Calu3 (cell line): ENCODE measurements at regions not wholly inside any gene's neighbourhood (a gene's known extent, or its start where the extent isn't known, plus 50 kb on each side); places are given as distances from the start of the nearest gene placed in this dataset.

Source experiments
- BruUV-seq: library from RNA; stranded (reverse); fragments of 400-500 nt; replicated peaks from 2 replicates; lab custom pipeline; 2021; lab: Mats Ljungman, UMichigan
- CTCF ChIA-PET: fragments of 300-600 bp; sonication (Branson Sonifier 250); formaldehyde crosslinking; loops from one replicate; lab custom pipeline; 2022; ENCODE audit warnings: antibody characterized with exemption; lab: Charles Lee
- DNase-seq: peaks from one replicate; pipeline ENCODE4 v3.0.0; 2022
- H3K27ac Mint-ChIP-seq: one replicate; pipeline ENCODE4 v1.8.0; 2022; ENCODE audit warnings: mixed read lengths; ENCODE audit not compliant: unreplicated experiment
- H3K27me3 Mint-ChIP-seq: one replicate; pipeline ENCODE4 v1.8.0; 2022; ENCODE audit warnings: mixed read lengths; ENCODE audit not compliant: unreplicated experiment
- H3K36me3 Mint-ChIP-seq: one replicate; pipeline ENCODE4 v1.8.0; 2022; ENCODE audit warnings: mild to moderate bottlenecking, moderate library complexity, mixed read lengths; ENCODE audit not compliant: insufficient read depth, unreplicated experiment
- H3K4me1 Mint-ChIP-seq: one replicate; pipeline ENCODE4 v1.8.0; 2022; ENCODE audit warnings: mild to moderate bottlenecking, low read depth, mixed read lengths; ENCODE audit not compliant: unreplicated experiment
- H3K4me3 Mint-ChIP-seq: one replicate; pipeline ENCODE4 v1.8.0; 2022; ENCODE audit warnings: mild to moderate bottlenecking, low read depth, moderate library complexity, mixed read lengths; ENCODE audit not compliant: unreplicated experiment
- H3K9me3 Mint-ChIP-seq: one replicate; pipeline ENCODE4 v1.8.0; 2022; ENCODE audit warnings: low read depth, mixed read lengths; ENCODE audit not compliant: unreplicated experiment
- CTCF ChIP-seq: fragments of 200-600 bp; IDR thresholded peaks from one replicate; pipeline ENCODE4 v1.8.0; 2022; ENCODE audit warnings: antibody characterized with exemption; ENCODE audit not compliant: unreplicated experiment
- intact Hi-C: fragments of 100-400 bp; cut with micrococcal nuclease; formaldehyde crosslinking; loops from one replicate; pipeline ENCODE4 v1.10.0; 2022; ENCODE audit not compliant: unreplicated experiment

- CTCF ChIA-PET: no interaction called here
- no peaks in the 10 kb centered on the region for H3K36me3 Mint-ChIP-seq
- BruUV-seq: no TSS peak
- H3K4me1 Mint-ChIP-seq: peaks cover 6% of the 10 kb centered on the region
- no peak for TF ChIP-seq CTCF
- no peak for DNase-seq
- H3K27ac Mint-ChIP-seq: no peak overlapping the region
- no peaks in the 10 kb centered on the region for H3K9me3 Mint-ChIP-seq
- intact Hi-C loops: no loop called here
- H3K4me3 Mint-ChIP-seq: no peak overlapping the region
- H3K27me3 Mint-ChIP-seq: no peaks in the 10 kb centered on the region
Observed at GRCh38 chr13:90750021-90750420, 597.5 kb upstream of the MIR17HG start.

- Mint-ChIP-seq H3K4me3 (no peak overlapping the region), H3K27ac (no peak overlapping the region), H3K27me3 (no peaks in the 10 kb centered on the region), H3K9me3 (no peaks in the 10 kb centered on the region), H3K4me1 (peaks cover 6% of the 10 kb centered on the region), H3K36me3 (no peaks in the 10 kb centered on the region)
- DNase-seq: no peak
- no peak for TF ChIP-seq CTCF
- BruUV-seq: no TSS peak
- CTCF ChIA-PET: no interaction called here
- intact Hi-C loops: no loop called here
Observed at GRCh38 chr13:90751026-90751425, 596.5 kb upstream of the MIR17HG start.

GRCh38 chr13:90752070-90752469 is 595.4 kb upstream of the MIR17HG start:
- no peak overlapping the region for H3K27ac Mint-ChIP-seq
- H3K9me3 Mint-ChIP-seq: no peaks in the 10 kb centered on the region
- BruUV-seq: no TSS peak
- no peak overlapping the region for H3K4me3 Mint-ChIP-seq
- CTCF ChIA-PET: no interaction called here
- no peaks in the 10 kb centered on the region for H3K36me3 Mint-ChIP-seq
- no peak for TF ChIP-seq CTCF
- peaks cover 6% of the 10 kb centered on the region for H3K4me1 Mint-ChIP-seq
- DNase-seq: no peak
- intact Hi-C loops: no loop called here
- H3K27me3 Mint-ChIP-seq: no peaks in the 10 kb centered on the region

- TF ChIP-seq CTCF: no peak
- intact Hi-C loops: no loop called here
- H3K36me3 Mint-ChIP-seq: no peaks in the 10 kb centered on the region
- DNase-seq: no peak
- CTCF ChIA-PET: no interaction called here
- H3K9me3 Mint-ChIP-seq: no peaks in the 10 kb centered on the region
- no TSS peak for BruUV-seq
- no peaks in the 10 kb centered on the region for H3K4me1 Mint-ChIP-seq
- H3K27ac Mint-ChIP-seq: no peak overlapping the region
- H3K4me3 Mint-ChIP-seq: no peak overlapping the region
- H3K27me3 Mint-ChIP-seq: no peaks in the 10 kb centered on the region
Observed at GRCh38 chr13:90757127-90757680, 590.3 kb upstream of the MIR17HG start.
